OCI-M1 (cell line): ENCODE measurements at regions not wholly inside any gene's neighbourhood (a gene's known extent, or its start where the extent isn't known, plus 50 kb on each side); places are given as distances from the start of the nearest gene placed in this dataset.

ENCODE experiments used
- DNase-seq: peaks from one replicate; lab custom pipeline; 2025; lab: John Stamatoyannopoulos, UW

- no peak for DNase-seq
Observed at GRCh38 chr7:88700725-88701124, 58.8 kb upstream of the ZNF804B start.

- no peak for DNase-seq
Observed at GRCh38 chr7:88694207-88694606, 65.3 kb upstream of the ZNF804B start.

GRCh38 chr7:88693131-88693530 is 66.4 kb upstream of the ZNF804B start:
- no peak for DNase-seq

- no peak for DNase-seq
Observed at GRCh38 chr7:88692493-88692892, 67.0 kb upstream of the ZNF804B start.

- DNase-seq = peak; percentile 86
Observed at GRCh38 chr7:88689821-88690220, 69.7 kb upstream of the ZNF804B start.

- no peak for DNase-seq
Observed at GRCh38 chr7:88688222-88688621, 71.3 kb upstream of the ZNF804B start.

DNA sequence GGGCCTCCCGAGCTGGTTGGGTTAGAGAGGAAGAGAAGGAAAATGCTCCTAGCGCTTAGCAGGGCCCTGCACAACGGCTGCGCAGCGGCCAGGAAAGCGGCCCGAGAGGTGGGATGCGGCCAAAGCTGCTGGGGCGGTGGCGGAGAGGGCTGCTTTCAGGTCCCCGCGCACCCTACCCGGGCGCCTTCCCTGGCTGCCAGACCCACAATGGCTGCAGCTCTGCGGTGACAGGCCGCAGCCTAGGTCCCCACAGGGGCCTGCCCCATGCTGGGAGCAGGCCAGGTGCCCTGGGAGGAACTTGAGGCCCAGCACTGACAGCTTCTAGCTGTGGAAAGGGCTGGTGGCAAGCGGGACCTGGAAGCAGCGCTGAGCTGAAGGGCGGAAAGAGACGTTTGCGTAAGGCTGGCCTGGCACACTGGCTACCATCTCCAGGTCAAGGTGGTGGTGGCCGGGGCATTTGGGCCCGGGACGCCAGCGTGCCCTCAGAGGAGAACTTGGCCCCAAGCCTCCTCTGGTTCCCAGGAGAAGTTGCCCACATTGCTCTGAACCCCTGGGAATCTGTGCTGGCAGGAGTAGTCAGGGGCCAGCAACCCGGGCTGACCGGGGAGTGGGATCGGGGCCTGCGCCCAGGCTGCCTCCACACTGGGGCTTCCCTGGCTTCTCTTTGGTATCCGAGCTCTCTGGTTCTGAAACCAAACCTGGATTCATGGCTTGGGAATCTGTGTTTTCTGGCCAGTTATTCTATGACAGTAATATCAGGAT is 72.9 kb upstream of the ZNF804B start:
- DNase-seq = no peak

DNA sequence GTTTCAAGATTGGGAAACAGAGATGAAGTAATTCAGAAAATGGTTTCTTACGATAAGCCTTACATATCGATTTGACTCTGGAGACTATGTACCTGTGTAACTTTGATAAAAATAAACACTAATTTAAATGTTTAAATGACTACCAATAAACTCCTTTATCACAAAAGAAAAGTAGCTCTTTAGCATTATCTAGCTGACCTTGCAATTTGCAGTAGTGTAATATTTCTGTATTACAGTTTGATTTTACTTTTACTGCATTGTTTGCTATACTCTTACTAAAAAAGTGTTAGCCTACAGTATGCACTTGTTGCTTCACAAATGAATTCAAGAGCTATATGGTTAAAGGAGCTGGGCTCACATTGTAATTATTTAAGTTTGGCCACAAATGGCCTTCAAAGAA is 77.8 kb upstream of the ZNF804B start:
- DNase-seq = no peak

- no peak for DNase-seq
Observed at GRCh38 chr7:88670536-88670935, 89.0 kb upstream of the ZNF804B start.

DNA sequence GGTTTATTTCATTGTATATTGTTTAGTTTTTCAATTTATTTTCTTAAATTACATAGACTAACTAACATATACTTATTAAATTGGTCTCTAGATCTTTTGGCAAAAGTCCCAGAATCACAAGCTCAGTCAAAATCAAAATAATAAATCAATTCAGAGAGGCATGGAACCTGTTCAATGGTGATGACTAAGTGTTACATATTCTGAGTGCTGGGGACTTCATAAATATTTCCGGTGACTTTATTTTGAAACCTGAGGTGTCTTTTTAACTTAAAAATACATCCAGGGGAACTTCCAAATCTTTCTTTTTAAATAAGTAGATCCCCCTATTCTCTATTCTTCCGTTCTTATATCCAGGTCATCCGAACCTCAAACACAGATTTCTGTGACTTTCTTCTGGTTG is 89.6 kb upstream of the ZNF804B start:
- no peak for DNase-seq

DNA sequence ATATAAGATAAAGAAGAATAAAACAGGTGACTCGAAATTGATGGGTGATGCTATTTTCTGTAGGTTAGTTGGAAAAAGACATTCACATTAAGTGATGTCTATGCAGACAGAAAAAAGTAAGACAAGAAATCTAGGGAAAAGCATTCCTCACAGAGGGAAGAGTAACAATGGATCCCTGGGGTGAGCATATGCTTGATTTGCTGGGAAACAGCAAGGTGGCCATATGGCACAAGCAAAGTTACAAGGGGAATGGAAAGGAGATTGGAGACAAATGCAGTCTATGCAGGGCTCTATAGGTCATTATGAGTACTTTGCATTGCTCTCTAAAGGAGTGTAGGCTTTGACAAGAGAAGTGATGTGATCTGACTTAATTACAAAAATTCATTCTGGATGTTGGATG is 90.9 kb upstream of the ZNF804B start:
- DNase-seq = no peak

- DNase-seq = no peak
Observed at GRCh38 chr7:88666626-88667025, 92.9 kb upstream of the ZNF804B start.

- DNase-seq = peak; percentile 91
Observed at GRCh38 chr7:88665892-88666514, 93.5 kb upstream of the ZNF804B start.

- peak; percentile 47 for DNase-seq
Observed at GRCh38 chr7:88664630-88665233, 94.8 kb upstream of the ZNF804B start.

- no peak for DNase-seq
Observed at GRCh38 chr7:88661921-88662320, 97.6 kb upstream of the ZNF804B start.

DNA sequence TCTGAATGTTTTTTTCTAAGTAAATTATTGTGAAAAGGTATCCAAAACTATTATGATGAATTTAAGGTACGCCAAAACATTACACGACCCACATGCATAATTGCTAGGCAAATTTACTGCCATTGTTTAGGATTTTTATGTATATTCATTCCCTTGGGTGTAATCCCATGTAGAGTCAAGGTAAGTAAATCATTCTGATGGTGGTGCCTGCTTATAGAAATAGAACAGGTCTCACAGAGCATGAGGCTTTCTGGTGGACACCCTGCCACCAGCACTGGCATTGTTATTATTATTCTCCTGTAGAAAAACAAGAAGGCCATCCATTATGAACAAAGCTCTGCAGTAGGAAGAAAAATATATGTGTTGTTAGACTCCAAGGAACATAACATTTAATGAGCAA is 111.7 kb upstream of the ZNF804B start:
- DNase-seq = no peak

- DNase-seq = no peak
Observed at GRCh38 chr7:88638583-88638982, 120.9 kb upstream of the ZNF804B start.

DNA sequence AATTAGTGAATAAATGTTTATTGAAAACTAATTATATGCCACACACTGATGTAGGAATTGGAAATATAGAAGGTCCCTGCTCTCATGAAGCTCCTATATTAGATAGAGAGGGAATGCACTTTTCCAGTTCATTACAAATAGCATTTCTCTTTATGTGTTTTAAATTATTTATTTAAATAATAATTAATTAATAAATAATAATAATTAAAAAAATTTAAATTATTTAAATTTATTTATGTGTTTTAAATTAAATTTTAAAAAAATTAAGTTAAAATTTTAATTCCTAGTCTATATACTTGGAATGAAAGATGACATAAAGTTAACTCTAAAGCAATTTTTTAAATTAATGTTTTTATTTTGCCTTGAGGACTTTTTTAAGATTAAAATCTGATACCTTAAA is 121.7 kb upstream of the ZNF804B start:
- no peak for DNase-seq

DNA sequence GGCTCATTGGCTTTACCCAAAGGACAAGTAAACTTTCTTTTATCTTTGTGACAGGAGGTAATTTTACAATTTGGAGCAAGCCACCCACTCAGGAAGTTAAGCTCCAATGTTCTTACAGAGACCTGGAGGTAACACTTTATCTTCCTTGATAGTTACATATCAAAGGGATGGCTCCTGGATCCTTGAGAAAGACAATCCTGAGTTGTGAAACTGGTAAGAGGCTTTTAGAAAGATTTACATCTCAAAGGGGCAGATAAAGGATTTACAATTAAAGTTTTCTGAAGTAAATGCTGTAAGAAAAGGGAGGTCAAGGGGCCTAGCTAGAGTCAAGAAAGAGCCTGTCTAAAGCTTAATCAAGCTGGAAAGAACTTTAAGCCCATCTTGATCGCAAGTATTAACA is 124.4 kb upstream of the ZNF804B start:
- DNase-seq = no peak

- no peak for DNase-seq
Observed at GRCh38 chr7:88629559-88629958, 129.9 kb upstream of the ZNF804B start.

DNA sequence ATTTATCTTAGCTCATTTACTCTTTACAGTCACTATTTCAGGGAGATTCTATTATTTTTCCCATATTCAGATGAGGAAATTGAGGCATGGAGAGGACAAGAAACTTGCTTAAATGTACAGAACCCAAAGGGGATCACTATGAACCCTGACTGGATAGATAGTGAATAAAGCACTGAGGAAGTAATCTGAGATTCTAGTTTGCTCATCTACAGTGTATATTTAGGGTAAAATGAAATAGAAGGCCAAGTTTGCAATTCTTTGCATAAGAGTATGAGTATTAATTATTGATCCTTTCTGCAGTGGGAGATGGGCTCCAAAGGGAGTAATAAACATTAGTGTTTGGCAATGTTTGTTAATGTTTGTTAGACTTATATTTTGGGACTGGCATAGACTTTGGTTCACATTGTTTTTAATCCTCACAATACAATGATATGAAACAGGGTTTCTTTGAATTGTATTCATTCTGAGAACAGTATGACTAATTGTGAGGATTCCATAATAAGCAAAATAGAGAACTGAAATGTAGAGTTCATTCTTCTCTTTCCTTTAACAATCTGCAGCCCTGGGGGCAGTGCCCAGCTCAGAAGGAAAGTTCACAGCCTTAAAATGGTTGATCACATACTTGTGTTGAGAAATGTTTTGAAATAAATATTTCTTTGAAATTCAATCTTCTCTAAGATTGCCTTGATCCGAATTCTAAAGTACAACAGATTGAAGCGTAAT is 131.0 kb upstream of the ZNF804B start:
- no peak for DNase-seq

DNA sequence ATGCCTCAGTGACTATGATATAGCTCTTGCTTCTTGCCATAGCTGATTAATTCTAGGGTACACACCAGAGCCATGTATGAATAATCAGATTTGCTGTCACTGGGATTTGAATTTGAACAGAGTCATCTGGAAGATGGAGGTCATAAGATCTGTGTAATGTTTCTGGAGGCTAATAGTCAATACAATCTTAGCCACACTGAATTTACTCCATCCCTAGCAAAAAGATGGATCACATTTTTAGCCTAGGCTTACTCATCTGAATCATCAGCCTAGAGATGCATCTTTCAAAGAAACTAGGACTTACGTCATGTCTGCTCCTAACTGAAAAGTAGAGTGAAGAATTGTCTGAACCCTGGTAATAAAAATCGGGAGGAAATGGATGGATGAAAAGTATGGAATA is 142.3 kb upstream of the ZNF804B start:
- no peak for DNase-seq

GRCh38 chr7:88615336-88615735 is 144.2 kb upstream of the ZNF804B start:
- DNase-seq = no peak
